ENCODE measurements at regions not wholly inside any gene's neighbourhood (a gene's known extent, or its start where the extent isn't known, plus 50 kb on each side); places are given as distances from the start of the nearest gene placed in this dataset.

DNA sequence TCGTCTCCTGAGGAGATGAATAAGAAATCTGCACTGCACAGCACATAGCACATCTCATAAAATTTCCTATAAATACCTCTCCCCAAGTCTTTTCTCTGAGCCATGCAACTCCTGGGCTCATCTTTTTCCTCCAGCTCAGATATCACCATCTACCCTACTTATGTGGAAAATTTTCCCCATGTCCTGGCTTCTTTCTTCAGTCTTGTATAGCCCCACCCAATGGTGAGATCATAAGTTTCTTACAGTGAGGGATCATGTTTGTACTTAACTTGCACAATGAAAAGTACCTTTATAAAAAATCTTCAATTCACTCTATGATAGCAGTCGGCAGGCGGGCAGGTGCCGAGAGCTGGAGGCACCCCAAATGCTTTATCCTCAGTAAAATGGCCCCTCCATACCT lies 198.6 kb upstream of the S100G start:
- no CpG with 5 or more reads among the region's 4 CpGs for WGBS (ENCODE audit: insufficient coverage)
- no peak overlapping the region for H3K4me3 ChIP-seq (ENCODE audit: control insufficient read depth in 1 of 2, extremely low read depth in 1 of 2, low read length in 1 of 2)
- ChIA-PET POLR2A (no interaction called here), CTCF (no interaction called here)
- H3K27me3 Mint-ChIP-seq: peaks cover 0 to 23% of the 10 kb centered on the region in 2 donors
- H3K9me3 ChIP-seq: no peaks in the 10 kb centered on the region
- peaks cover 0 to 2% of the 10 kb centered on the region in 2 experiments for H3K27me3 ChIP-seq (replicated peaks in 1 of 2; ENCODE audit: control insufficient read depth in 2 of 2, extremely low read depth in 1 of 2, insufficient read depth in 2 of 2, low read length in 1 of 2)
- DNase-seq: no peak
- no peaks in the 10 kb centered on the region for H3K36me3 ChIP-seq (ENCODE audit: control insufficient read depth in 2 of 2, extremely low read depth in 1 of 2, insufficient read depth in 1 of 2, low read length in 1 of 2)
- no peak overlapping the region for H3K4me3 Mint-ChIP-seq
- no peak for ATAC-seq (replicated peaks in 1 of 4)
- no peaks in the 10 kb centered on the region for H3K36me3 Mint-ChIP-seq
- no peaks in the 10 kb centered on the region for H3K9me3 Mint-ChIP-seq
- H3K4me1 Mint-ChIP-seq: peaks cover 10 to 36% (median 14%) of the 10 kb centered on the region in 3 donors
- H3K27ac ChIP-seq (ENCODE audit: low read length): no peak overlapping the region
- H3K4me1 ChIP-seq (ENCODE audit: control insufficient read depth in 1 of 2, extremely low read depth in 1 of 2, insufficient read depth in 2 of 2, low read length in 2 of 2): peaks cover 6 to 7% of the 10 kb centered on the region in 2 experiments
- no peak overlapping the region for H3K27ac Mint-ChIP-seq

DNA sequence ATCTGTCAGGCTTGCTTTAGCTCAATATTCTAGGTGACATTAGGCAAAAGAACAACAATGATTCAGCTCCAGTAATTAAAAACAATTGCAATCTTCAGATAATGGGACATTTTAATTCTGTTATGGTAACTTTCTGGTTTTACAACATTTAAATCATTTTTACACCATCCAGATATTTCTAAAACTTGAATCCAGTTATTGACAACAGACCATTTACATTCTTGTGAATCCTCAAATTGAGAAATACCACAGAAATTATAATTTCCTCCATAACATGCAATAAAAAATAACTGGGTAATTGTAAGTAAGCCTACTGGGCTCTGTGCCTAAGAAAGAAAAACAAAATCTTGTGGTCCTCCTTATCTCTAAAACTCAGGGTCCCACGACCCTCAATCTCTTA lies 195.0 kb upstream of the S100G start:
- Mint-ChIP-seq H3K27ac (no peak overlapping the region), H3K9me3 (no peaks in the 10 kb centered on the region), H3K36me3 (no peaks in the 10 kb centered on the region), H3K27me3 (peaks cover 0 to 18% of the 10 kb centered on the region in 2 donors), H3K4me3 (no peak overlapping the region), H3K4me1 (peaks cover 0 to 14% (median 0%) of the 10 kb centered on the region in 3 donors)
- no peak overlapping the region for H3K4me3 ChIP-seq (ENCODE audit: control insufficient read depth in 1 of 2, extremely low read depth in 1 of 2, low read length in 1 of 2)
- H3K36me3 ChIP-seq (ENCODE audit: control insufficient read depth in 2 of 2, extremely low read depth in 1 of 2, insufficient read depth in 1 of 2, low read length in 1 of 2): no peaks in the 10 kb centered on the region
- no peaks in the 10 kb centered on the region for H3K4me1 ChIP-seq (ENCODE audit: control insufficient read depth in 1 of 2, extremely low read depth in 1 of 2, insufficient read depth in 2 of 2, low read length in 2 of 2)
- no peak overlapping the region for H3K27ac ChIP-seq (ENCODE audit: low read length)
- ATAC-seq (replicated peaks in 1 of 4) (no peak), DNase-seq (no peak)
- no CpG with 5 or more reads among the region's 1 CpG for WGBS (ENCODE audit: insufficient coverage)
- ChIA-PET CTCF (no interaction called here), POLR2A (no interaction called here)
- H3K9me3 ChIP-seq: no peaks in the 10 kb centered on the region
- peaks cover 0 to 2% of the 10 kb centered on the region in 2 experiments for H3K27me3 ChIP-seq (replicated peaks in 1 of 2; ENCODE audit: control insufficient read depth in 2 of 2, extremely low read depth in 1 of 2, insufficient read depth in 2 of 2, low read length in 1 of 2)

DNA sequence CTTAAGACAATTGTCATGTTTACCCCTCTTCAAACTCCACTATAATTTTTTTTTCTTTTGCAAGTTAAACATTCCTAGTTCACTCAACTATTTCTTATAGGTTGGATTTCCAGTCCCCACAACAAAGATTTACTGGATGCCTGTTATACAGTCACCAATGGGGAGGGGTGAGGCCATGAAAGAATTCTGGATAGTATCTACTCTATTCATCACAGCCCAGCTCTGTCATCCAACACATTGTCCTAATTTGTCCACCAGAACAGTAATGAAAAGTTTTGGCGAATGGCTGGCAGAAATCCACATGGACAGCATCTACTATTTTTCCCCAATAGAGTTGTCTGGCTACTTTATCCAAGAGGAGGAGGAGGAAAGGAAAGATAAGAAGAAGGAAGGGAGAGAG lies 192.7 kb upstream of the S100G start:
- Histone ChIP-seq H3K27ac (ENCODE audit: low read length) (no peak overlapping the region), H3K27me3 (replicated peaks in 1 of 2; ENCODE audit: control insufficient read depth in 2 of 2, extremely low read depth in 1 of 2, insufficient read depth in 2 of 2, low read length in 1 of 2) (peaks cover 0 to 2% of the 10 kb centered on the region in 2 experiments), H3K4me3 (ENCODE audit: control insufficient read depth in 1 of 2, extremely low read depth in 1 of 2, low read length in 1 of 2) (no peak overlapping the region), H3K36me3 (ENCODE audit: control insufficient read depth in 2 of 2, extremely low read depth in 1 of 2, insufficient read depth in 1 of 2, low read length in 1 of 2) (no peaks in the 10 kb centered on the region), H3K9me3 (no peaks in the 10 kb centered on the region), H3K4me1 (ENCODE audit: control insufficient read depth in 1 of 2, extremely low read depth in 1 of 2, insufficient read depth in 2 of 2, low read length in 2 of 2) (no peaks in the 10 kb centered on the region)
- ChIA-PET CTCF (no interaction called here), POLR2A (no interaction called here)
- Mint-ChIP-seq H3K9me3 (no peaks in the 10 kb centered on the region), H3K36me3 (no peaks in the 10 kb centered on the region), H3K27me3 (peaks cover 0 to 18% of the 10 kb centered on the region in 2 donors), H3K4me1 (peaks cover 0 to 4% (median 0%) of the 10 kb centered on the region in 3 donors), H3K27ac (no peak overlapping the region), H3K4me3 (no peak overlapping the region)
- DNase-seq (no peak), ATAC-seq (replicated peaks in 1 of 4) (no peak)
- no CpG with 5 or more reads among the region's 1 CpG for WGBS (ENCODE audit: insufficient coverage)

DNA sequence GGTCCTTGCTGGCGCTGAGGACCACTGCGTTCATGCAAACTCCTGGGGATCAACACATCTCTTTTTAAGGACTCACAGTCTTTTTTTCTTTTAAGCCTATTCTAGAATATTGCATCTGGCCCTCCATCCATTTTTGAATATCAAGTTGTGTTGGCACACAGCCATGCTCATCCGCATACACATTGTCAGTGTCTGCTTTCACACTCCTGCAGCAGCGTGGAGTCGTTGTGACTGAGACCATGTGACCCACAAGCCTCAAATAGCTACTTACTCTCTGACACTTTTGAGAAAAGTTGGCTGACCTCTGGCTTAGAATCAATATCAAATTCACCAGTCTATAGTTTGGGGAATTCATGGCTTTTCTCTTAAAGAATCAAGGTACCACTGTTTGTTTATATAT lies 191.8 kb upstream of the S100G start:
- H3K4me3 ChIP-seq (ENCODE audit: control insufficient read depth in 1 of 2, extremely low read depth in 1 of 2, low read length in 1 of 2): no peak overlapping the region
- no CpG with 5 or more reads among the region's 5 CpGs for WGBS (ENCODE audit: insufficient coverage)
- POLR2A ChIA-PET: no interaction called here
- no peak overlapping the region for H3K27ac Mint-ChIP-seq
- H3K9me3 Mint-ChIP-seq: no peaks in the 10 kb centered on the region
- peaks cover 0 to 2% of the 10 kb centered on the region in 2 experiments for H3K27me3 ChIP-seq (replicated peaks in 1 of 2; ENCODE audit: control insufficient read depth in 2 of 2, extremely low read depth in 1 of 2, insufficient read depth in 2 of 2, low read length in 1 of 2)
- CTCF ChIA-PET: no interaction called here
- no peak overlapping the region for H3K4me3 Mint-ChIP-seq
- H3K4me1 ChIP-seq (ENCODE audit: control insufficient read depth in 1 of 2, extremely low read depth in 1 of 2, insufficient read depth in 2 of 2, low read length in 2 of 2): no peaks in the 10 kb centered on the region
- no peak for DNase-seq
- H3K4me1 Mint-ChIP-seq: peaks cover 0 to 2% (median 0%) of the 10 kb centered on the region in 3 donors
- H3K36me3 Mint-ChIP-seq: no peaks in the 10 kb centered on the region
- no peak overlapping the region for H3K27ac ChIP-seq (ENCODE audit: low read length)
- no peaks in the 10 kb centered on the region for H3K9me3 ChIP-seq
- ATAC-seq (replicated peaks in 1 of 4): no peak
- peaks cover 0 to 15% of the 10 kb centered on the region in 2 donors for H3K27me3 Mint-ChIP-seq
- H3K36me3 ChIP-seq (ENCODE audit: control insufficient read depth in 2 of 2, extremely low read depth in 1 of 2, insufficient read depth in 1 of 2, low read length in 1 of 2): no peaks in the 10 kb centered on the region

DNA sequence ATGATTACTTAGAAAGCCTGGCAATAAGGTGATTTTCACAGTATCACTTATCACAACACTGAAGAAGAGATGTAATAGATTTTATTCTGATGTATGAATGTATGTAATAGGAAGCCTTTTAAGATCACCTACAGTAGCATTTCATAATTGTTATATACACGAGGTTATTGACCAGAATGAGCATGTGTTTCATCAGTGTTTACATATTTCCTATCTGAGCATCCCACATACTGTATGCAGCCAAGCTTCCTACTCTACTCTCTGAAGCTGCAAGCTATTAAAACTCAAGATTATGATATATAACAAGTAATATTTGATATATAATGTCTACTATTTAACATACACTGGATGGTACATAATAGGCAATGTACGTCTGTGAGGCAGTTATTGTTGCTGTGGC lies 190.9 kb upstream of the S100G start:
- Histone ChIP-seq H3K36me3 (ENCODE audit: control insufficient read depth in 2 of 2, extremely low read depth in 1 of 2, insufficient read depth in 1 of 2, low read length in 1 of 2) (no peaks in the 10 kb centered on the region), H3K27me3 (replicated peaks in 1 of 2; ENCODE audit: control insufficient read depth in 2 of 2, extremely low read depth in 1 of 2, insufficient read depth in 2 of 2, low read length in 1 of 2) (peaks cover 0 to under 1% of the 10 kb centered on the region in 2 experiments), H3K4me3 (ENCODE audit: control insufficient read depth in 1 of 2, extremely low read depth in 1 of 2, low read length in 1 of 2) (no peak overlapping the region), H3K9me3 (no peaks in the 10 kb centered on the region), H3K4me1 (ENCODE audit: control insufficient read depth in 1 of 2, extremely low read depth in 1 of 2, insufficient read depth in 2 of 2, low read length in 2 of 2) (no peaks in the 10 kb centered on the region), H3K27ac (ENCODE audit: low read length) (no peak overlapping the region)
- Mint-ChIP-seq H3K36me3 (no peaks in the 10 kb centered on the region), H3K4me1 (no peaks in the 10 kb centered on the region), H3K27me3 (peaks cover 0 to 10% of the 10 kb centered on the region in 2 donors), H3K27ac (no peak overlapping the region), H3K9me3 (no peaks in the 10 kb centered on the region), H3K4me3 (no peak overlapping the region)
- DNase-seq: no peak
- ATAC-seq (replicated peaks in 1 of 4): no peak
- no CpG with 5 or more reads among the region's 2 CpGs for WGBS (ENCODE audit: insufficient coverage)
- POLR2A ChIA-PET: no interaction called here
- CTCF ChIA-PET: no interaction called here

DNA sequence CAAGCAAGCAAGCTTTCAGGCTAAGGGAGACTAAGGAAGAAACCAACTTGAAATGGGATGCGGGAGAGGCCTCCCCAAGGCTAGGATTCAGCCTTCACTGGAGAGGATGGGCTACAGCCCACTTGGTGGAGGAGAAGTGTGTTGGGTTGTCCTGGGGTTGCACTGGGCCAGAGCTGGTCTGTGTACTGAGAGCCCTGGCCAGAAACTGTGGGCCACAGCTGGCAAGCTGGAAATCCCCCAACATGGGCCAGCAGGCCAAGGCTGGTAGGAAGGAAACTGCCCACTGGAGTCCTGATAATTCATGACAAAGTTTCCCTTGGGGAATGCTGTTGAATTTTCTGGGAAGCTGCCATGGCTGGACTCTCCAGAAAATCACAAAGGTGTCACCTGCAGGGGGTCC lies 188.0 kb upstream of the S100G start:
- ChIA-PET CTCF (interaction anchor here in 1 of 2 donors (0.6 kb wide), 1 partner anchor 13 kb away, joined by 3 read pairs; no protein-coding TSS in a partner anchor), POLR2A (no interaction called here)
- H3K4me1 ChIP-seq (ENCODE audit: control insufficient read depth in 1 of 2, extremely low read depth in 1 of 2, insufficient read depth in 2 of 2, low read length in 2 of 2): no peaks in the 10 kb centered on the region
- DNase-seq (no peak), ATAC-seq (replicated peaks in 1 of 4) (no peak)
- Mint-ChIP-seq H3K27me3 (peaks cover 0 to 16% of the 10 kb centered on the region in 2 donors), H3K4me1 (no peaks in the 10 kb centered on the region), H3K4me3 (no peak overlapping the region), H3K36me3 (no peaks in the 10 kb centered on the region), H3K9me3 (no peaks in the 10 kb centered on the region), H3K27ac (no peak overlapping the region)
- no peaks in the 10 kb centered on the region for H3K36me3 ChIP-seq (ENCODE audit: control insufficient read depth in 2 of 2, extremely low read depth in 1 of 2, insufficient read depth in 1 of 2, low read length in 1 of 2)
- no peak overlapping the region for H3K4me3 ChIP-seq (ENCODE audit: control insufficient read depth in 1 of 2, extremely low read depth in 1 of 2, low read length in 1 of 2)
- H3K27ac ChIP-seq (ENCODE audit: low read length): no peak overlapping the region
- H3K9me3 ChIP-seq: no peaks in the 10 kb centered on the region
- no peaks in the 10 kb centered on the region for H3K27me3 ChIP-seq (replicated peaks in 1 of 2; ENCODE audit: control insufficient read depth in 2 of 2, extremely low read depth in 1 of 2, insufficient read depth in 2 of 2, low read length in 1 of 2)
- WGBS (ENCODE audit: insufficient coverage): no CpG with 5 or more reads among the region's 1 CpG

DNA sequence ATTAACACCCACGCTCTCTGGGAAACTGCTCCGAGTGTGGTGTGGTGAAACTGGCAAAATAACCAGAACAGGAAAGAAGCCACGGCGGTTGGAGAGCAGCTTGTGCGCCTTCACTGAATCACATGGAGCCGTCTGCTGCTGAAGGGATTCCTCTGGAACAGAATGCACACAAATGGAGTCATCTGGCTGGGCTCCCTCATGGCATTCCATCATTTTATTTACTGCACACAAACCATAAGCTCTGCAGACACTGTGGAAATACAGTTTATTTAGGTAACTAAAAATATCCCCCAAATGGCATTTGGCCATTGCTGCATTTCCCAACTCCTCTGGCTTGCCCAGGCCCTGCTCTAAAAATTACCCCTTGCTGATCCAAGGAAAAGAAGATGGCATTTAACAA lies 187.0 kb upstream of the S100G start:
- ATAC-seq (replicated peaks in 1 of 4): no peak
- H3K4me1 ChIP-seq (ENCODE audit: control insufficient read depth in 1 of 2, extremely low read depth in 1 of 2, insufficient read depth in 2 of 2, low read length in 2 of 2): no peaks in the 10 kb centered on the region
- H3K27ac ChIP-seq (ENCODE audit: low read length): no peak overlapping the region
- 95% methylated on average over 4 of the region's 6 CpGs for WGBS (ENCODE audit: insufficient coverage)
- no peak overlapping the region for H3K4me3 ChIP-seq (ENCODE audit: control insufficient read depth in 1 of 2, extremely low read depth in 1 of 2, low read length in 1 of 2)
- no peak overlapping the region for H3K4me3 Mint-ChIP-seq
- no peaks in the 10 kb centered on the region for H3K9me3 Mint-ChIP-seq
- no peaks in the 10 kb centered on the region for H3K9me3 ChIP-seq
- H3K4me1 Mint-ChIP-seq: no peaks in the 10 kb centered on the region
- DNase-seq: no peak
- no peak overlapping the region for H3K27ac Mint-ChIP-seq
- H3K27me3 ChIP-seq (replicated peaks in 1 of 2; ENCODE audit: control insufficient read depth in 2 of 2, extremely low read depth in 1 of 2, insufficient read depth in 2 of 2, low read length in 1 of 2): no peaks in the 10 kb centered on the region
- ChIA-PET CTCF (interaction anchor here in 1 of 2 donors (0.6 kb wide), 1 partner anchor 51 kb away, joined by 5 read pairs; no protein-coding TSS in a partner anchor), POLR2A (no interaction called here)
- no peaks in the 10 kb centered on the region for H3K36me3 Mint-ChIP-seq
- peaks cover 0 to 17% of the 10 kb centered on the region in 2 donors for H3K27me3 Mint-ChIP-seq
- no peaks in the 10 kb centered on the region for H3K36me3 ChIP-seq (ENCODE audit: control insufficient read depth in 2 of 2, extremely low read depth in 1 of 2, insufficient read depth in 1 of 2, low read length in 1 of 2)
